OCI-LY1 (cell line): ENCODE measurements at regions not wholly inside any gene's neighbourhood (a gene's known extent, or its start where the extent isn't known, plus 50 kb on each side); places are given as distances from the start of the nearest gene placed in this dataset.

Source experiments
- H2AFZ ChIP-seq: fragments of 200-600 bp; sonication (generic), shearing (Covaris generic); 2 replicates; pipeline ENCODE4 v1.6.0; 2014; ENCODE audit warnings: antibody characterized with exemption, mild to moderate bottlenecking, low read length
- H3F3A ChIP-seq: fragments of 200-600 bp; sonication (generic), shearing (Covaris generic); 2 replicates; pipeline ENCODE4 v1.6.0; 2014; ENCODE audit warnings: mild to moderate bottlenecking, antibody characterized with exemption, low read length, moderate library complexity; ENCODE audit not compliant: insufficient read depth
- H3K27ac ChIP-seq: fragments of 200-600 bp; sonication (generic); 2 replicates; pipeline ENCODE4 v1.5.1; 2014; ENCODE audit warnings: low read length, mixed run types, mild to moderate bottlenecking, low read depth; ENCODE audit not compliant: poor library complexity, severe bottlenecking
- H3K27me3 ChIP-seq: fragments of 200-600 bp; sonication (generic); 2 replicates; pipeline ENCODE4 v1.6.0; 2014; ENCODE audit warnings: antibody characterized with exemption, mild to moderate bottlenecking, low read length, moderate library complexity; ENCODE audit not compliant: insufficient read depth
- H3K36me3 ChIP-seq: fragments of 200-600 bp; sonication (generic); 2 replicates; pipeline ENCODE4 v1.6.1; 2014; ENCODE audit warnings: mild to moderate bottlenecking, antibody characterized with exemption, low read length, moderate library complexity, mixed read lengths; ENCODE audit not compliant: insufficient read depth
- H3K4me1 ChIP-seq: fragments of 200-600 bp; sonication (generic); 2 replicates; pipeline ENCODE4 v1.5.1; 2014; ENCODE audit warnings: mild to moderate bottlenecking, low read length, moderate library complexity; ENCODE audit not compliant: insufficient read depth, severe bottlenecking
- H3K4me2 ChIP-seq: fragments of 200-600 bp; sonication (generic), shearing (Covaris generic); 2 replicates; pipeline ENCODE4 v1.6.1; 2014; ENCODE audit warnings: low read length
- H3K4me3 ChIP-seq: fragments of 200-600 bp; sonication (generic); 2 replicates; pipeline ENCODE4 v1.5.1; 2014; ENCODE audit warnings: low read length, low read depth, mild to moderate bottlenecking, mixed read lengths; ENCODE audit not compliant: poor library complexity, severe bottlenecking
- H3K79me2 ChIP-seq: fragments of 200-600 bp; shearing (Covaris generic); 2 replicates; pipeline ENCODE4 v1.6.1; 2016; ENCODE audit warnings: mixed run types, low read length, mixed read lengths; ENCODE audit not compliant: insufficient read depth
- H3K9ac ChIP-seq: fragments of 200-600 bp; sonication (generic), shearing (Covaris generic); 2 replicates; pipeline ENCODE4 v1.6.1; 2014; ENCODE audit warnings: mild to moderate bottlenecking, low read length, mixed read lengths
- H3K9me2 ChIP-seq: fragments of 200-600 bp; sonication (generic), shearing (Covaris generic); 2 replicates; pipeline ENCODE4 v1.6.1; 2014; ENCODE audit warnings: low read depth, mild to moderate bottlenecking, low read length, mixed read lengths
- H3K9me3 ChIP-seq: fragments of 200-600 bp; shearing (Covaris generic); 2 replicates; pipeline ENCODE4 v1.6.1; 2014; ENCODE audit warnings: low read length, mixed read lengths
- H4K20me1 ChIP-seq: fragments of 200-600 bp; sonication (generic), shearing (Covaris generic); 2 replicates; pipeline ENCODE4 v1.6.0; 2016; ENCODE audit warnings: mild to moderate bottlenecking, low read length; ENCODE audit not compliant: insufficient read depth
- CTCF ChIP-seq: fragments of 200-600 bp; sonication (generic), shearing (Covaris generic); IDR thresholded peaks from 2 replicates; pipeline ENCODE4 v1.5.1; 2017; ENCODE audit warnings: mild to moderate bottlenecking, antibody characterized with exemption, low read length, moderate library complexity, mixed read lengths
- EZH2 ChIP-seq: fragments of 200-600 bp; sonication (generic), shearing (Covaris generic); IDR thresholded peaks from 2 replicates; pipeline ENCODE4 v1.8.0; 2017; ENCODE audit warnings: borderline replicate concordance, mixed run types, mild to moderate bottlenecking, antibody characterized with exemption, low read length, moderate library complexity, mixed read lengths

- Histone ChIP-seq H3K27ac (no peak overlapping the region), H3K27me3 (no peaks in the 10 kb centered on the region), H3K9me2 (no peaks in the 10 kb centered on the region), H3K4me1 (no peaks in the 10 kb centered on the region), H3K9ac (no peak overlapping the region), H3K79me2 (no peaks in the 10 kb centered on the region), H3K36me3 (no peaks in the 10 kb centered on the region), H3K4me3 (no peak overlapping the region), H2AFZ (no peak overlapping the region), H4K20me1 (no peaks in the 10 kb centered on the region), H3F3A (no peaks in the 10 kb centered on the region), H3K9me3 (no peaks in the 10 kb centered on the region), H3K4me2 (no peak overlapping the region)
- TF ChIP-seq CTCF: no peak
- no peak for TF ChIP-seq EZH2
Observed at GRCh38 chr12:41836416-41836815, 308.3 kb downstream of the GXYLT1 start.

GRCh38 chr12:41835556-41835955, 309.1 kb downstream of the GXYLT1 start:
- Histone ChIP-seq H3K36me3 (no peaks in the 10 kb centered on the region), H3K4me1 (no peaks in the 10 kb centered on the region), H3K9ac (no peak overlapping the region), H3K9me2 (no peaks in the 10 kb centered on the region), H3K9me3 (no peaks in the 10 kb centered on the region), H3K79me2 (no peaks in the 10 kb centered on the region), H3K27ac (no peak overlapping the region), H3K4me2 (no peak overlapping the region), H2AFZ (no peak overlapping the region), H3F3A (no peaks in the 10 kb centered on the region), H3K4me3 (no peak overlapping the region), H3K27me3 (no peaks in the 10 kb centered on the region), H4K20me1 (no peaks in the 10 kb centered on the region)
- TF ChIP-seq EZH2: no peak
- no peak for TF ChIP-seq CTCF

GRCh38 chr12:41819948-41820347, 324.7 kb downstream of the GXYLT1 start:
- H3F3A ChIP-seq: no peaks in the 10 kb centered on the region
- no peaks in the 10 kb centered on the region for H3K9me2 ChIP-seq
- H3K36me3 ChIP-seq: no peaks in the 10 kb centered on the region
- H3K9ac ChIP-seq: no peak overlapping the region
- no peak overlapping the region for H2AFZ ChIP-seq
- H3K9me3 ChIP-seq: no peaks in the 10 kb centered on the region
- H3K27ac ChIP-seq: no peak overlapping the region
- no peaks in the 10 kb centered on the region for H4K20me1 ChIP-seq
- no peaks in the 10 kb centered on the region for H3K79me2 ChIP-seq
- H3K27me3 ChIP-seq: no peaks in the 10 kb centered on the region
- no peak overlapping the region for H3K4me2 ChIP-seq
- no peak overlapping the region for H3K4me3 ChIP-seq
- TF ChIP-seq EZH2: no peak
- TF ChIP-seq CTCF: no peak
- no peaks in the 10 kb centered on the region for H3K4me1 ChIP-seq
